ENCODE measurements at regions not wholly inside any gene's neighbourhood (a gene's known extent, or its start where the extent isn't known, plus 50 kb on each side); places are given as distances from the start of the nearest gene placed in this dataset.

- Histone ChIP-seq H3K4me3 (no peak overlapping the region), H3K9me3 (replicated peaks) (peaks cover 4% of the 10 kb centered on the region), H3K36me3 (no peaks in the 10 kb centered on the region), H3K4me1 (peaks cover 12% of the 10 kb centered on the region), H3K27me3 (ENCODE audit: low read depth) (no peaks in the 10 kb centered on the region), H3K27ac (replicated peaks) (peak overlapping the region; percentile 73)
- peak; percentile 25 for TF ChIP-seq CTCF (IDR thresholded peaks at IDR 0.05; ENCODE audit: borderline replicate concordance)
- no peak for DNase-seq
- intact Hi-C loops (cut with micrococcal nuclease): no loop called here
These were observed 96.0 kb upstream of the LOC128125822 start for GRCh38 chr6:63476302-63476701.

GRCh38 chr6:63477422-63478040 is 94.7 kb upstream of the LOC128125822 start:
- no peak for TF ChIP-seq CTCF (IDR thresholded peaks at IDR 0.05; ENCODE audit: borderline replicate concordance)
- H3K27me3 ChIP-seq (ENCODE audit: low read depth): no peaks in the 10 kb centered on the region
- intact Hi-C loops (cut with micrococcal nuclease): no loop called here

GRCh38 chr6:63478734-63479133 is 93.5 kb upstream of the LOC128125822 start:
- H3K9me3 ChIP-seq (replicated peaks): no peaks in the 10 kb centered on the region
- DNase-seq: no peak
- intact Hi-C loops (cut with micrococcal nuclease): no loop called here
- peaks cover 12% of the 10 kb centered on the region for H3K4me1 ChIP-seq
- no peak for TF ChIP-seq CTCF (IDR thresholded peaks at IDR 0.05; ENCODE audit: borderline replicate concordance)
- no peak overlapping the region for H3K4me3 ChIP-seq
- H3K27me3 ChIP-seq (ENCODE audit: low read depth): no peaks in the 10 kb centered on the region
- H3K27ac ChIP-seq (replicated peaks): no peak overlapping the region
- no peaks in the 10 kb centered on the region for H3K36me3 ChIP-seq

More at GRCh38 chr6:63477422-63478040, 94.7 kb upstream of the LOC128125822 start:
- no peaks in the 10 kb centered on the region for H3K9me3 ChIP-seq (replicated peaks)
- no peak for DNase-seq
- H3K4me3 ChIP-seq: no peak overlapping the region
- peaks cover 12% of the 10 kb centered on the region for H3K4me1 ChIP-seq
- no peaks in the 10 kb centered on the region for H3K36me3 ChIP-seq
- no peak overlapping the region for H3K27ac ChIP-seq (replicated peaks)

- H3K27ac ChIP-seq (replicated peaks): no peak overlapping the region
- no peak overlapping the region for H3K4me3 ChIP-seq
- no peak for TF ChIP-seq CTCF (IDR thresholded peaks at IDR 0.05; ENCODE audit: borderline replicate concordance)
- H3K4me1 ChIP-seq: no peaks in the 10 kb centered on the region
- no peaks in the 10 kb centered on the region for H3K27me3 ChIP-seq (ENCODE audit: low read depth)
- no peaks in the 10 kb centered on the region for H3K36me3 ChIP-seq
- intact Hi-C loops (cut with micrococcal nuclease): no loop called here
- H3K9me3 ChIP-seq (replicated peaks): no peaks in the 10 kb centered on the region
- DNase-seq: no peak
These were observed 86.1 kb upstream of the LOC128125822 start for GRCh38 chr6:63486196-63486595.

GRCh38 chr6:63487103-63487813 is 85.0 kb upstream of the LOC128125822 start:
- Histone ChIP-seq H3K4me1 (no peaks in the 10 kb centered on the region), H3K4me3 (no peak overlapping the region), H3K27ac (replicated peaks) (no peak overlapping the region), H3K9me3 (replicated peaks) (no peaks in the 10 kb centered on the region), H3K27me3 (ENCODE audit: low read depth) (no peaks in the 10 kb centered on the region), H3K36me3 (no peaks in the 10 kb centered on the region)
- no peak for TF ChIP-seq CTCF (IDR thresholded peaks at IDR 0.05; ENCODE audit: borderline replicate concordance)
- intact Hi-C loops (cut with micrococcal nuclease): no loop called here
- DNase-seq: no peak
